Uterus (tissue), 2 donors: ENCODE measurements at regions not wholly inside any gene's neighbourhood (a gene's known extent, or its start where the extent isn't known, plus 50 kb on each side); places are given as distances from the start of the nearest gene placed in this dataset.
"Not testable (repeated sequence)": the region's sequence is repeated elsewhere in the genome, so short reads cannot be mapped to it uniquely, and the experiment has no call there.

Experiments used
- CTCF ChIP-seq, 4 experiments: fragments of 200-600 bp in 2 of 4; fragments of 450-650 bp in 2 of 4; sonication (generic) in 2 of 4; IDR thresholded peaks; one replicate each; pipeline ENCODE4 v1.5.1; 2016 to 2019; ENCODE audit warnings: antibody characterized with exemption in 4 of 4, mild to moderate bottlenecking in 2 of 4, moderate library complexity in 1 of 4
- POLR2A ChIP-seq, 2 donors: fragments of 450-650 bp; IDR thresholded peaks; one replicate each; pipeline ENCODE4 v1.6.1; 2016; ENCODE audit warnings: antibody characterized with exemption in 2 of 2, mild to moderate bottlenecking in 1 of 2, moderate library complexity in 1 of 2

GRCh38 chr3:118807349-118807748 lies 227.3 kb downstream of the IGSF11 start:
- TF ChIP-seq CTCF, POLR2A (IDR thresholded peaks at IDR 0.05): not testable (repeated sequence)
